Breast epithelium (tissue), 4 donors: ENCODE measurements at regions not wholly inside any gene's neighbourhood (a gene's known extent, or its start where the extent isn't known, plus 50 kb on each side); places are given as distances from the start of the nearest gene placed in this dataset.

Experiments used
- DNase-seq, 2 donors: peaks; one replicate each; pipeline ENCODE4 v3.0.0-alpha.2; 2019; ENCODE audit warnings: low spot score in 2 of 2
- H3K27ac ChIP-seq, 2 donors: fragments of 200-600 bp; sonication (generic) in 1 of 2; one replicate each; pipeline ENCODE4 v1.5.1; 2016 to 2019; ENCODE audit warnings: mild to moderate bottlenecking in 1 of 2
- H3K27me3 ChIP-seq, 2 donors: fragments of 200-600 bp; sonication (generic) in 1 of 2; one replicate each; pipeline versions ENCODE4 v1.5.1 to v1.6.0; 2017 to 2019; ENCODE audit warnings: control low read depth in 1 of 2, mild to moderate bottlenecking in 1 of 2
- H3K36me3 ChIP-seq: fragments of 200-600 bp; one replicate; pipeline ENCODE4 v1.5.1; 2019
- H3K4me1 ChIP-seq, 2 donors: fragments of 200-600 bp; sonication (generic); one replicate each; pipeline ENCODE4 v1.5.1; 2016 to 2019; ENCODE audit warnings: control low read depth in 1 of 2
- H3K4me3 ChIP-seq, 3 donors: fragments of 200-600 bp; sonication (generic); 1 replicate in 2 of 3; 2 replicates in 1 of 3; pipeline ENCODE4 v1.5.1; 2016 to 2019; ENCODE audit warnings: mild to moderate bottlenecking in 3 of 3, moderate library complexity in 2 of 3
- H3K9me3 ChIP-seq, 2 donors: fragments of 200-600 bp; sonication (generic) in 1 of 2; one replicate each; pipeline ENCODE4 v1.5.1; 2016 to 2019; ENCODE audit warnings: control low read depth in 1 of 2
- POLR2A ChIP-seq: fragments of 450-650 bp; IDR thresholded peaks from one replicate; pipeline ENCODE4 v1.6.1; 2016; ENCODE audit warnings: antibody characterized with exemption, mild to moderate bottlenecking, moderate library complexity
- POLR2AphosphoS5 ChIP-seq, 3 donors: sonication (generic); formaldehyde crosslinking; IDR thresholded peaks; one replicate each; pipeline ENCODE4 v1.6.1; 2017; ENCODE audit warnings: antibody characterized with exemption in 3 of 3
- intact Hi-C: fragments of 100-400 bp; cut with DNase I; formaldehyde crosslinking; loops from one replicate; pipeline ENCODE4 v1.15.1; 2023; ENCODE audit warnings: low total_unique reads
- TF ChIP-seq, protein P1 (sequence below), 3 donors: fragments of 450-650 bp; IDR thresholded peaks; one replicate each; pipeline ENCODE4 v1.5.1; 2016 to 2017; ENCODE audit warnings: antibody characterized with exemption in 3 of 3, mild to moderate bottlenecking in 3 of 3, moderate library complexity in 3 of 3

DNA sequence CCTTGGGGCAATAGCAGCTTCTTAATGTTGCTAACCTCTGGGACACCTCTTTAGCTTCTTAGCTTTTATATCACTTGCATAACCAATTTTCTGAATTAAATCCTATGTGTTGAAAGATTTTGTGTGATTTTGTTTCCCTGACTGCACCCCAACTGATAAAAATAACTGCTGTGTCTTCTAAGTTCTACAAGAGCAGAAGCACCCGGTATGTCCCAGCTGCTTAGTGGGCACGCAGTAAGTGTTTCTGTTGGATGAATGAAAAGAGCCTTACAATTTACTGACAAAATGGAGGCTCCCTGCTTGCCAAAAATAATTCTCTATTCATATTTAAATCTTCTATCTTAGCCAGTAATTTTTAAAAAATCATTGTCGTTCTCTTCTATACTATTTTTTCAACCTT lies 53.1 kb upstream of the GALNT5 start:
- TF ChIP-seq POLR2A = no peak
- TF ChIP-seq POLR2AphosphoS5 (IDR thresholded peaks at IDR 0.05) = no peak
- TF ChIP-seq, protein P1, sequence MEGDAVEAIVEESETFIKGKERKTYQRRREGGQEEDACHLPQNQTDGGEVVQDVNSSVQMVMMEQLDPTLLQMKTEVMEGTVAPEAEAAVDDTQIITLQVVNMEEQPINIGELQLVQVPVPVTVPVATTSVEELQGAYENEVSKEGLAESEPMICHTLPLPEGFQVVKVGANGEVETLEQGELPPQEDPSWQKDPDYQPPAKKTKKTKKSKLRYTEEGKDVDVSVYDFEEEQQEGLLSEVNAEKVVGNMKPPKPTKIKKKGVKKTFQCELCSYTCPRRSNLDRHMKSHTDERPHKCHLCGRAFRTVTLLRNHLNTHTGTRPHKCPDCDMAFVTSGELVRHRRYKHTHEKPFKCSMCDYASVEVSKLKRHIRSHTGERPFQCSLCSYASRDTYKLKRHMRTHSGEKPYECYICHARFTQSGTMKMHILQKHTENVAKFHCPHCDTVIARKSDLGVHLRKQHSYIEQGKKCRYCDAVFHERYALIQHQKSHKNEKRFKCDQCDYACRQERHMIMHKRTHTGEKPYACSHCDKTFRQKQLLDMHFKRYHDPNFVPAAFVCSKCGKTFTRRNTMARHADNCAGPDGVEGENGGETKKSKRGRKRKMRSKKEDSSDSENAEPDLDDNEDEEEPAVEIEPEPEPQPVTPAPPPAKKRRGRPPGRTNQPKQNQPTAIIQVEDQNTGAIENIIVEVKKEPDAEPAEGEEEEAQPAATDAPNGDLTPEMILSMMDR (IDR thresholded peaks at IDR 0.05) = no peak
- H3K36me3 ChIP-seq = no peaks in the 10 kb centered on the region
- H3K4me3 ChIP-seq = no peak overlapping the region
- no peak overlapping the region for H3K27ac ChIP-seq
- H3K9me3 ChIP-seq = no peaks in the 10 kb centered on the region
- H3K27me3 ChIP-seq = no peaks in the 10 kb centered on the region
- no peaks in the 10 kb centered on the region for H3K4me1 ChIP-seq
- DNase-seq = no peak
- intact Hi-C loops = no loop called here

DNA sequence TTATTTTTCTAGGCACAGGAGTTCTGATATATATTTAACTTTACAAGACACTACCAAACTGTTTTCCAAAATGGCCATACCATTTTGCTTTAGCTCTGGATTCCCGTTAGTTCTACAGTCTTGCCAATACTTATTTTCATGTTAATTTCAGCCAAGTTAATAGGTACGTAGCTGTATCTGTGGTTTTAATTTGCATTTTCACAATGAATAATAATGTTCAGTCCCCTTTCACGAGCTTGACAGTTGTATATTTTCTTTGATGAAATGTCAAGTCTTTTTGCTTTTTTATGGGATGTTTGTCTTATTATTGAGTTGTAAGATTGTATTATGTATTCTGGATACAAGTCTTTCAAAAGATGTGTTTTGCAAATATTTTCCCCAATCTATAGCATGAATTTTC lies 50.6 kb upstream of the GALNT5 start:
- TF ChIP-seq, protein P1 (IDR thresholded peaks at IDR 0.05) = no peak
- no peak for TF ChIP-seq POLR2AphosphoS5 (IDR thresholded peaks at IDR 0.05)
- TF ChIP-seq POLR2A = no peak
- Histone ChIP-seq H3K27ac (no peak overlapping the region), H3K4me1 (no peaks in the 10 kb centered on the region), H3K27me3 (no peaks in the 10 kb centered on the region), H3K36me3 (no peaks in the 10 kb centered on the region), H3K9me3 (no peaks in the 10 kb centered on the region), H3K4me3 (no peak overlapping the region)
- intact Hi-C loops = no loop called here
- no peak for DNase-seq
